GM21447 (cell line): ENCODE measurements at regions not wholly inside any gene's neighbourhood (a gene's known extent, or its start where the extent isn't known, plus 50 kb on each side); places are given as distances from the start of the nearest gene placed in this dataset.
"Not testable (repeated sequence)": the region's sequence is repeated elsewhere in the genome, so short reads cannot be mapped to it uniquely, and the experiment has no call there.

Experiments used
- ATAC-seq: cut with Tn5 transposase; IDR thresholded peaks from one replicate; pipeline ENCODE4 v1.9.1; 2021; ENCODE audit not compliant: unreplicated experiment

GRCh38 chr2:125584732-125585131 lies 1071.2 kb upstream of the GYPC start:
- no peak for ATAC-seq

DNA sequence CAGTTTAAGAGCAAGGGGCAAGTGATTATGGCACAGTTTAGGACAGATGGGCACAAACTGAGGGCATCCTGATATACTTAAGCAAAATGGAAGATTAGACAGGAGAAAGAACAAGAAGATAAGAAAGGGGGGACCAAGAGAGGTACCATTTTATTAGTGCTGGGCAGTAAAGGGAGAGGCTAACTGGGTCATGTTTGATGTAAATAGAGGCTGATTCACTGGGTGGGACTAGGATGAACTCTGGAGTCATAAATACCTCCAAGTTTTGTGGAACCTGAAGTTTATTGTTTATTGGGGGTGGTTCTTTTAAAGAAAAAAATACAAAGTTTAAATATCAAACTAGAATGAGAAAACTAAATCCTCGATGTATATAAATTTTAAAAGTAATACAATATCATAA lies 1067.2 kb upstream of the GYPC start:
- no peak for ATAC-seq

DNA sequence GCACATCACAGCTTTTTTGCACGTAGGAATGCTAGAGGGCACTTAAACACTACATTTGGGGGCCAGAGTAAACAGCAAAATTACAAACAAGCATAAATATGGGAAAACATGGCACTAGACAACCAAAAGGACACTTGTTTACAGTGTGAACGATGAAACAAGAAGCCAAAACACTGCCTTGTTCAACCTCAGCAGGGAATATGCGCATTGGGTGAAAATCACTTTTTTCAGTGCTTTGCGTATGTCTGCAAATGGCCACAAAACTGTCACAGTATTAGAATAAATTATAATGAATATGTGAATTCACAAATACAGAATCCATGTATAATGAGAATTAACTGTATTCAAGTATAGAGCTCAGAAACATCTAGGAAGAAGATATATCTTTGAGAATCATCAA lies 1064.0 kb upstream of the GYPC start:
- no peak for ATAC-seq

- no peak for ATAC-seq
These were observed 1062.9 kb upstream of the GYPC start for GRCh38 chr2:125593036-125593435.

DNA sequence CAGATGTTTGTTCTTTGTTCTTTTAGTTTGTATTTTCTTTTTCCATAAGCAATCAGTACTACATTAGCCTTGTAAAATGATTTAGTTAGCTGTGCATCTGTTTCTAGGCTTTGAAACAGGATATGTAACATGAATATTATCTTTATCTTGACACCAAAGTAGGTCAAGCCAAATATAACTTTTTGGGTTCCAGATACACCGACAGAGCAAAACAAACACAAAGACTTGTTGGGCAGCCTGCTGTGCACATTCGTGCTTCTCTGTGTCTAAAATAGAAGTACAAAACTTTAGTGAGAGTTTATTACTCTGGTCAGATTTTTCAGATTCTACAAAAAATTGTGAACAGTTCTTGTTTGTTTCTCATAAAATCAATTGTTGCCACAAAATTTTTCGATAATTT lies 1059.3 kb upstream of the GYPC start:
- ATAC-seq = no peak

- ATAC-seq = no peak
These were observed 1040.5 kb upstream of the GYPC start for GRCh38 chr2:125615438-125615837.

DNA sequence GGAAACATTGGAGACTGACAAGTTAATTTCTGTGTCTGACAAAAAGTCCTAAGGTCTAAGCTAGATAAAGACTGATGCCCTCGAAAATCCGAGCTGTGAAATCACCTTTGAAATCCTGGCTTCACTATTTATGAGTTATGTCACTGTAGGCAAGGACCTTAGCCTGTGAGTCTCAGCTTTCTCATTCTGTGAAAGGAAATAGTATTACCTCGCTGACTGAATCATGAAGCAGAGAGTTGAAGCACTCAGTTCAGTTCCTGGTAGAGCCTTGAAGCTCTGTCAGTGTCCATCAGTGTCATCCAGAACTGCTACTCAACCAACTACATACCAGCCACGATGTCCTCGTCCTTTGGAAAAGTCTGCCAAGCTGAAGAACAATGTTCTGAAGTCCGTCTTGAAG lies 1025.6 kb upstream of the GYPC start:
- no peak for ATAC-seq

DNA sequence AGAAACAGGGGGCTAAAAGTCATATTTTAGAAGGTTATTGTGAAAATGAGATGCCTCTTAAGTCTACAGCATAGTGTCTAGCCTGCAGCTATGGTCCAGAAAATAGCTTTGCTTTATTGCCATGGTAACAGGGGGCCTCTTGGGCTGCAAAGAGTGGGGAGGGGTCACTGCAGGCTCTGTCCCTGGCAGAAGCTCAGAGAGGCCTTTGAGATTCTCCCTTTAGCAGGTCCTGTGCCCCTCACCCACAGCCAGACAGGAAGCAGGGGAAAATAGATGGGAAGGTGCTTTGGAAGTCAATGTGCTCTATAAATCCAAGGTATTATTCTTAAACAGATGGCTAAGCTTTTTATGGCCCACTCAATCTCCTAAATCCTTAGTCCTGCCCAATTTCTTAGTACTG lies 1021.3 kb upstream of the GYPC start:
- ATAC-seq = no peak

GRCh38 chr2:125638345-125638744 lies 1017.6 kb upstream of the GYPC start:
- ATAC-seq = no peak

DNA sequence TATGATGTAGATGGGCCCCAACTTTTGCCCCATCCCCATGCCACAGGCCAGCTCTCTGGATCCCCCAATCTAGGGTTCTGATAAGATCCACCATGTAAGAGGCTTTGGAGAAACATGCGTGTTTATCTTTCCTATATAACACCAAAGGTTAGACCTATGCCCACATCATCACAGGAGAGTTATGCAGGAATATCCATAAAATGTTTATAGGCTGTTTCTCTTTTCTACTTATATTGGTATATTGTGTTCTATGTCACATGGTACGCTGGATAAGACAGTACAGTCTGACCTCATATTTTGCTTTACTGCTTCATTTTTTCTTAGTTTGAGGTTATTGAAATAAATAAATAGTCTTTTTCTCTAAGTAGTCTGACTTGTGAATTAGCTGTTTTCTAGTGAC lies 1013.9 kb upstream of the GYPC start:
- no peak for ATAC-seq

DNA sequence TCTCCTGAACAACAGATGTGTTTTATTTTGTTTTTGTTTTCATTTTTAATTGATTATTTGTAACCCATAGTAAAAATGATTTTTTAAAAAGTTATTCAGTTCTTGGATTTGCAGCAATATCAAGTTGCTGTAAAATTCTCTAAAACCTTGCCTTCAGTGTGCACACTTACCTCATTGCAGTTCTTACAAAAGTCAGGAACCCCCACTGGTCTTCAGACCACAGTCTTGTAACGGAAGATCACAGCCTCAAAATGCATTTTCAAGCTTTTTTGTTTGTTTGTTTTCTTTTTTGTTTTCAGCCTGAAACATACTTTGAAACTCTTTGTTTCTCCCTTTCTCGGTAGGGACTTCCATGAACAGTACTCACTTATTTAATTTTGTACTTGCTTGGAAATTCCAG lies 1012.8 kb upstream of the GYPC start:
- no peak for ATAC-seq

GRCh38 chr2:125643585-125643984 lies 1012.4 kb upstream of the GYPC start:
- no peak for ATAC-seq

DNA sequence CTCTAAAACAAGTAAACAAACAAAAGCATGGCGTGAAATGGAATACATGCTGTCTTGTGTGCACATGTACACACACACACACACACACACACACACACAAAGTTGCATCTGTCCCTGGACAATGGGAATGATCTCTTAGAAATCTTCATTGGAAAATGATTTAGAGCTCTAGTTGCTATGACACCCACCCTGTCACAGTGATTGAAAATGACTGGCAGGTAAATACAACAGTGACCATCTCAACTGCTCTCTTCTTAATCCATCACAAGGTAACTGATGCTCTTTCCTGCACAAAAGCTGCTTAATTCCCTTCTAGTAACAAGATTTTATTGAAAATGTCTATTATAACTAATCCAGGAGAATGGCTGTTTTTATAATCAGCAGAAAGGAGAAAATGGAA lies 1011.7 kb upstream of the GYPC start:
- ATAC-seq = no peak

GRCh38 chr2:125652280-125652679 lies 1003.7 kb upstream of the GYPC start:
- no peak for ATAC-seq

DNA sequence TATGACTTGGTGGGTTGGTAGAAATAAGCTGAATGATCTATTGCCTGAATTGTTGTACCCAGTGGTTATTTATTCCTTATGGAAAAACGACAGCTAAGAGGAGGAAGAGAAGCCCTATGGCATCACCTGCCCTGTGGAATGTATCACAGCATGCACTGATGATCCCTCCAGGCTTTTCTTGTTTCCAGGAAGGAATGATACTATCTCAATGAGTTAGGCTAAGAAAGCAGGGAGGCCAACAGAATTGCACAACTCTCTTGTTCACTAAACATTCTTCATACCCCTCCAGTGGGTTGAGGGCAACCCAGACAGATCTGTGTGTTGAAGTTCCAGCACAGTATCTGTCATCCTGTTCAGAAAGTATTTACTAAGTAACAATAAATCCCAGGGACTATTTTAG lies 1001.7 kb upstream of the GYPC start:
- ATAC-seq = no peak

- no peak for ATAC-seq
These were observed 999.8 kb upstream of the GYPC start for GRCh38 chr2:125656190-125656589.

DNA sequence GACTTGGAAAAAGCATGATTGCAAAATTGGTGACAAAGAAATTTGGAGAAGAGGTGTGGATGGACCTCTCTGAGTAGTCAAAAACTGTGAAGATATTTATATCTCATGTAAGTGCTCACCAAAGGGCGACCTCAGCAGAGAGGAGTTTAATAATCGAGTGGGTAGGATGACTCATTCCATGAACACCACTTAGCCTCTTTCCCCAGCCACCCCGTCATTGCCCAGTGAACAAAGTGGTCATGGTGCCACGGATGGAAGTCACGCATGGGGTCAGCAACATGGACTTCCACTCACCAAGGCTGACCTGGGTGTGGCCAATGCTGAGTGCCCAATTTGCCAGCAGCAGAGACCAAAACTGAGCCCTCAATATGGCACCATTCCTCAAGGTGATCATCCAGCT lies 997.4 kb upstream of the GYPC start:
- ATAC-seq = no peak

DNA sequence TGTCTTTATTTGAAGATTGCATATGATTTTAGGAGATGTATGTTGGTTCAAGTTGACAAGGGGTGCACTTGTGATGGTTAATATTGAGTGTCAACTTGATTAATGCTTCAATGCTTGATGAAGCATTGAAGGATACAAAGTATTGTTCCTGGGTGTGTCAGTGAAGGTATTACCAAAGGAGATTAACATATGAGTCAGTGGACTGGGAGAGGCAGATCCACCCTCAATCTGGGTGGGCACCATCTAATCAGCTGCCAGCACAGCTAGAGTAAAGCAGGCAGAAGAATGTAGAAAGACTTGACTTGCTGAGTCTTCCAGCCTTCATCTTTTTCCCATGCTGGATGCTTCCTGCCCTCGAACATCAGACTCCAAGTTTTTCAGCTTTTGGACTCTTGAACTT lies 995.6 kb upstream of the GYPC start:
- ATAC-seq = not testable (repeated sequence)

DNA sequence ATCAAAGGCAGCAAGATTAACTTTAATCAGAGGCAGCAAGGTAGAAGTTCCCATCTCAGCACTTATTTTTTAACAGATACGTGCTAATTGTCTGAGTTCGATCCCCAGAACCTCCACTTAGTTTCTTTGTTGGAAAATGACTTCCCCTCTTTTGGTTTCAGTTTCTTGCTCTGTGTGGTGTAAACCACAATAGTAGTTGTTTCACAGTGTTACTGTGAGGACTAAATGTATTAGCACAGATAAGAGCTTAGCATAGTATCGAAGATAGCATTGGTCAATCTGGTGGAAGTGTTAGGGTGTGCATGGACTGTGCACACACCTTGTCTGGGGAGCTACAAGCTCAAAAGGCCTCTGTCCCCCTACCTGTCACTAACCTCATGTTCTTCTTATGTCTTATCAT lies 988.3 kb upstream of the GYPC start:
- ATAC-seq = no peak

DNA sequence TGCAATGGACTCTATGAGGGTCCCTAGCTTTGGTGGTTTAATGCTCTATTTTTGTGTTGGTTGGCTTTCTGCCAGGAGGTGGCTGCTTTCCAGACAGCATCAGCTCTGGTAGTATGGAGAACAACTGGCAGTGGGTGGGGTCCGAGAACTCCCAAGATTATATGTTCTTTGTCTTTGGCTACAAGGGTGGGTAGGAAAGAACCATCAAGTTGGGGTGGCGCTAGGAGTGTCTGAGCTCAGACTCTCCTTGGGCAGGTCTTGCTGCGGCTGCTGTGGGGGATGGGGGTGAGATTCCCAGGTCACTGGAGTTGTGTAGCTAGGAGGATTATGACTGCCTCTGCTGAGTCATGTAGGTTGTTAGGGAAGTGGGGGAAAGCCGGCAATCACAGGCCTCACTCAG lies 976.1 kb upstream of the GYPC start:
- ATAC-seq = no peak

- ATAC-seq = no peak
These were observed 975.1 kb upstream of the GYPC start for GRCh38 chr2:125680809-125681208.

GRCh38 chr2:125681576-125681975 lies 974.4 kb upstream of the GYPC start:
- ATAC-seq = no peak

DNA sequence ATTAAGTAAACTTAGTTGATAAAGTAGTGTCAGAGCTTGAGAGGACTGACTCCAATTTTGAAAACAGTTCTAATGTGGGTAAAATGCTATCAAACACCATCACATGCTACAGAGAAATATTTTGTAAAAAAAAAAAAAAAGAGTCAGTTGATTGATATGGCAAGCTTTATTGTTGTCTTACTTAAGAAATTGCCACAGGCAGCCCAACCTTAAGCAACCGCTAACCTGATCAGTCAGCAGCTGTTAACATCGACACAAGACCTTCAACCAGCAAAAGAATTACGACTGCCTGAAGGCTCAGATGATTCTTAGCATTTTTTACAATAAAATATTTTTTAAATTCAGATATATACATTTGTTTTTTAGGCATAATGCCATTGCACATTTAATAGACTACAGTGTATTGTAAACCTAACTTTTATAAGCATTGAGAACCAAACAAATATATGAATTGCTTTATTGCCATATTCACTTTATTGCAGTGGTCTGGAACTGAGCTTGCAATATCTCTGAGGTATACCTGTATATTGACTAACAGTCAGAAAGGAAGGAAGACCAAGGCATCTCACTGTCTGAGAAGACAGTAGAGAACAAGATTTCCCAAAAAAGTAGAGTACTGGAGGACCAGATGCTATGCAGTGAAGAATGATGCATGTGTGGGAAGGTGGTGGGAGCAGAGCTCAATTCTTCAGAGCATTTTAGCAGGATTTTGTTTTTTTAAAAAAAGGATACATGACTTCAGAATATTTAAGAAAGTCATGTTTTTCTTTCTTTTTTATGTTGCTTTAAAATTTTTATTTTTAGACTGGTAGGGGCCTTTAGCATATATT lies 973.8 kb upstream of the GYPC start:
- no peak for ATAC-seq
